ENCODE measurements at regions not wholly inside any gene's neighbourhood (a gene's known extent, or its start where the extent isn't known, plus 50 kb on each side); places are given as distances from the start of the nearest gene placed in this dataset.
A peak's percentile ranks its signal among the peaks of the same experiment; 100 is the strongest.
"Not testable (repeated sequence)": the region's sequence is repeated elsewhere in the genome, so short reads cannot be mapped to it uniquely, and the experiment has no call there.

- no peaks in the 10 kb centered on the region for H3K9me3 ChIP-seq (replicated peaks)
- no peak for DNase-seq
- no peak overlapping the region for H3K27ac ChIP-seq
- no peak overlapping the region for H3K4me3 ChIP-seq
- H3K4me1 ChIP-seq: peaks cover 13% of the 10 kb centered on the region
- no peaks in the 10 kb centered on the region for H3K36me3 ChIP-seq
- H3K27me3 ChIP-seq: no peaks in the 10 kb centered on the region
These were observed 1166.3 kb upstream of the CITED2 start for GRCh38 chr6:140540743-140541142.

GRCh38 chr6:140538926-140539325 lies 1164.5 kb upstream of the CITED2 start:
- DNase-seq: peak in 1 of 2 experiments; percentile 10
- Histone ChIP-seq H3K36me3 (no peaks in the 10 kb centered on the region), H3K9me3 (replicated peaks) (no peaks in the 10 kb centered on the region), H3K27ac (peak overlapping the region; percentile 71; the same call in 1 of the 2 replicates), H3K4me1 (peaks cover 13% of the 10 kb centered on the region), H3K4me3 (no peak overlapping the region), H3K27me3 (no peaks in the 10 kb centered on the region)

- Histone ChIP-seq H3K36me3 (no peaks in the 10 kb centered on the region), H3K9me3 (replicated peaks) (no peaks in the 10 kb centered on the region), H3K27ac (peak overlapping the region; percentile 71), H3K4me1 (peaks cover 13% of the 10 kb centered on the region), H3K4me3 (peak overlapping the region; percentile 39), H3K27me3 (no peaks in the 10 kb centered on the region)
- DNase-seq: peak; percentile 73 to 75
These were observed 1163.6 kb upstream of the CITED2 start for GRCh38 chr6:140537834-140538705.

GRCh38 chr6:140537211-140537610 lies 1162.8 kb upstream of the CITED2 start:
- Histone ChIP-seq H3K27ac (peak overlapping the region; percentile 71), H3K4me1 (peaks cover 13% of the 10 kb centered on the region), H3K4me3 (peak overlapping the region; percentile 39), H3K9me3 (replicated peaks) (no peaks in the 10 kb centered on the region), H3K27me3 (no peaks in the 10 kb centered on the region), H3K36me3 (no peaks in the 10 kb centered on the region)
- DNase-seq: peak in 1 of 2 experiments; percentile 4

- H3K4me1 ChIP-seq: peaks cover 13% of the 10 kb centered on the region
- no peak overlapping the region for H3K4me3 ChIP-seq
- H3K27me3 ChIP-seq: no peaks in the 10 kb centered on the region
- DNase-seq: no peak
- no peak overlapping the region for H3K27ac ChIP-seq
- no peaks in the 10 kb centered on the region for H3K36me3 ChIP-seq
- no peaks in the 10 kb centered on the region for H3K9me3 ChIP-seq (replicated peaks)
These were observed 1161.1 kb upstream of the CITED2 start for GRCh38 chr6:140535511-140535910.

GRCh38 chr6:140533526-140533925 lies 1159.1 kb upstream of the CITED2 start:
- Histone ChIP-seq H3K4me1 (peaks cover 8% of the 10 kb centered on the region), H3K27ac (no peak overlapping the region), H3K4me3 (no peak overlapping the region), H3K36me3 (no peaks in the 10 kb centered on the region), H3K27me3 (no peaks in the 10 kb centered on the region), H3K9me3 (replicated peaks) (no peaks in the 10 kb centered on the region)
- DNase-seq: no peak

- no peak overlapping the region for H3K27ac ChIP-seq
- no peak overlapping the region for H3K4me3 ChIP-seq
- DNase-seq: no peak
These were observed 1130.3 kb upstream of the CITED2 start for GRCh38 chr6:140504776-140505175.

GRCh38 chr6:140500849-140501248 lies 1126.4 kb upstream of the CITED2 start:
- Histone ChIP-seq H3K27me3 (no peaks in the 10 kb centered on the region), H3K9me3 (replicated peaks) (no peaks in the 10 kb centered on the region), H3K27ac (no peak overlapping the region), H3K4me3 (no peak overlapping the region), H3K4me1 (no peaks in the 10 kb centered on the region), H3K36me3 (no peaks in the 10 kb centered on the region)
- no peak for DNase-seq

More at GRCh38 chr6:140504776-140505175, 1130.3 kb upstream of the CITED2 start:
- no peaks in the 10 kb centered on the region for H3K4me1 ChIP-seq
- H3K27me3 ChIP-seq: no peaks in the 10 kb centered on the region
- H3K9me3 ChIP-seq (replicated peaks): no peaks in the 10 kb centered on the region
- H3K36me3 ChIP-seq: no peaks in the 10 kb centered on the region

GRCh38 chr6:140499607-140500006 lies 1125.2 kb upstream of the CITED2 start:
- H3K36me3 ChIP-seq: no peaks in the 10 kb centered on the region
- H3K27me3 ChIP-seq: no peaks in the 10 kb centered on the region
- no peaks in the 10 kb centered on the region for H3K9me3 ChIP-seq (replicated peaks)
- H3K27ac ChIP-seq: no peak overlapping the region
- no peak overlapping the region for H3K4me3 ChIP-seq
- no peaks in the 10 kb centered on the region for H3K4me1 ChIP-seq
- DNase-seq: no peak

GRCh38 chr6:140494321-140495108 lies 1120.1 kb upstream of the CITED2 start:
- no peaks in the 10 kb centered on the region for H3K27me3 ChIP-seq
- no peaks in the 10 kb centered on the region for H3K4me1 ChIP-seq
- H3K36me3 ChIP-seq: no peaks in the 10 kb centered on the region
- H3K27ac ChIP-seq: no peak overlapping the region
- no peak for DNase-seq
- no peak overlapping the region for H3K4me3 ChIP-seq
- H3K9me3 ChIP-seq (replicated peaks): no peaks in the 10 kb centered on the region

GRCh38 chr6:140493470-140493869 lies 1119.0 kb upstream of the CITED2 start:
- H3K4me3 ChIP-seq; DNase-seq; H3K36me3 ChIP-seq; H3K27ac ChIP-seq; H3K9me3 ChIP-seq (replicated peaks); H3K4me1 ChIP-seq; H3K27me3 ChIP-seq: not testable (repeated sequence)

- no peak overlapping the region for H3K4me3 ChIP-seq
- H3K4me1 ChIP-seq: no peaks in the 10 kb centered on the region
- no peaks in the 10 kb centered on the region for H3K27me3 ChIP-seq
- no peak for DNase-seq
- H3K27ac ChIP-seq: no peak overlapping the region
- no peaks in the 10 kb centered on the region for H3K9me3 ChIP-seq (replicated peaks)
- no peaks in the 10 kb centered on the region for H3K36me3 ChIP-seq
These were observed 1115.6 kb upstream of the CITED2 start for GRCh38 chr6:140490081-140490480.

- no peaks in the 10 kb centered on the region for H3K36me3 ChIP-seq
- H3K9me3 ChIP-seq (replicated peaks): no peaks in the 10 kb centered on the region
- H3K4me1 ChIP-seq: no peaks in the 10 kb centered on the region
- no peak overlapping the region for H3K27ac ChIP-seq
- H3K4me3 ChIP-seq: no peak overlapping the region
- no peaks in the 10 kb centered on the region for H3K27me3 ChIP-seq
- DNase-seq: no peak
These were observed 1113.1 kb upstream of the CITED2 start for GRCh38 chr6:140487586-140487985.

GRCh38 chr6:140486450-140487361 lies 1112.3 kb upstream of the CITED2 start:
- Histone ChIP-seq H3K4me3 (no peak overlapping the region), H3K9me3 (replicated peaks) (no peaks in the 10 kb centered on the region), H3K27ac (no peak overlapping the region), H3K27me3 (no peaks in the 10 kb centered on the region), H3K4me1 (no peaks in the 10 kb centered on the region), H3K36me3 (no peaks in the 10 kb centered on the region)
- no peak for DNase-seq

All from SJCRH30 (cell line).